ENCODE measurements at regions not wholly inside any gene's neighbourhood (a gene's known extent, or its start where the extent isn't known, plus 50 kb on each side); places are given as distances from the start of the nearest gene placed in this dataset.

DNA sequence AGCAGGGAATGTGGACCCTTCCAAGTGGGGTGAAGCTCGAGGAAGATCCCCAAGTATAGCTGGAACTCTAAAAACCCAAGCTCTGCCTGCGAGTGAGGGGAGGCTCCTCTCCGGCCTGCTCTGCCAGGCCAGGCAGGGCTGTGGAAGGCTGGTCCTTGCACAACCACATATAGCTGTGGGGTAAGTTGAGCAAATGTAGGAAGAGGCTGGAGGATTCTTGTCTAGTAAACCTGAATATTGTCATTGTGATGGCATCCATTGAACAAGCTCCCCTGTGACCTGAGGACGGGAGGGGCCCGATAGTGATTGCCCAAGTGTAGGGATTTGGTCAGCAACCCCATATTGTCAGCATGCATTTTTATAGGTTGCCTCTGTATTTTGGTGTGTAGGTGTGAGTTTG lies 103.0 kb downstream of the ACKR3 start:
- H3K36me3 ChIP-seq (ENCODE audit: control insufficient read depth, insufficient read depth, low read length) = no peaks in the 10 kb centered on the region
- H3K9me3 ChIP-seq (replicated peaks; ENCODE audit: control insufficient read depth, insufficient read depth, low read depth, low read length) = no peaks in the 10 kb centered on the region
- ChIA-PET POLR2A (no interaction called here), CTCF (ENCODE audit: low intra/inter-chr PET ratio) (no interaction called here)
- ATAC-seq (no peak), FAIRE-seq (no peak), DNase-seq (ENCODE audit: extremely low read depth in 1 of 4, low spot score in 3 of 4) (no peak)
- H3K4me1 ChIP-seq (replicated peaks in 1 of 2; ENCODE audit: control insufficient read depth in 2 of 2, insufficient read depth in 2 of 2, low read length in 2 of 2) = no peaks in the 10 kb centered on the region
- WGBS (ENCODE audit: insufficient coverage, low coverage, missing lambda C conversion rate) = 0% methylated on average over 5 of the region's 5 CpGs
- no peaks in the 10 kb centered on the region for H4K20me1 ChIP-seq (replicated peaks; ENCODE audit: control insufficient read depth, insufficient read depth, low read length)
- intact Hi-C loops (cut with micrococcal nuclease) (no loop called here), in situ Hi-C loops (cut with MboI) (no loop called here)
- H2AFZ ChIP-seq (ENCODE audit: low read depth, low read length) = no peak overlapping the region
- no peak overlapping the region for H3K4me2 ChIP-seq (ENCODE audit: insufficient read depth, low read length)
- no peaks in the 10 kb centered on the region for H3K79me2 ChIP-seq (ENCODE audit: control insufficient read depth, insufficient read depth, low read length)
- no peak overlapping the region for H3K4me3 ChIP-seq
- BruUV-seq (replicated peaks) = no TSS peak
- peaks cover 0 to 4% of the 10 kb centered on the region in 2 experiments; a peak in 1 of 5 replicates for H3K27me3 ChIP-seq (ENCODE audit: control insufficient read depth in 2 of 2, insufficient read depth in 2 of 2, low read length in 2 of 2)
- no peak overlapping the region for H3K27ac ChIP-seq (ENCODE audit: extremely low read depth, low read depth, low read length)
- TF ChIP-seq HNRNPL (IDR thresholded peaks at IDR 0.05; ENCODE audit: low read depth, low read length) (no peak), MITF (IDR thresholded peaks at IDR 0.05) (no peak), POLR2AphosphoS2 (IDR thresholded peaks at IDR 0.05; ENCODE audit: low read length) (no peak)
- H3K9me1 ChIP-seq (ENCODE audit: control insufficient read depth, insufficient read depth, low read length) = no peaks in the 10 kb centered on the region
- no peak overlapping the region for H3K9ac ChIP-seq (ENCODE audit: insufficient read depth in 1 of 2, low read depth in 2 of 2, low read length in 2 of 2)

- Histone ChIP-seq H3K9me3 (replicated peaks; ENCODE audit: control insufficient read depth, insufficient read depth, low read depth, low read length) (no peaks in the 10 kb centered on the region), H3K9ac (ENCODE audit: insufficient read depth in 1 of 2, low read depth in 2 of 2, low read length in 2 of 2) (no peak overlapping the region), H4K20me1 (replicated peaks; ENCODE audit: control insufficient read depth, insufficient read depth, low read length) (no peaks in the 10 kb centered on the region), H3K4me1 (replicated peaks in 1 of 2; ENCODE audit: control insufficient read depth in 2 of 2, insufficient read depth in 2 of 2, low read length in 2 of 2) (no peaks in the 10 kb centered on the region), H3K4me2 (ENCODE audit: insufficient read depth, low read length) (no peak overlapping the region), H3K27ac (ENCODE audit: extremely low read depth, low read depth, low read length) (no peak overlapping the region), H3K79me2 (ENCODE audit: control insufficient read depth, insufficient read depth, low read length) (no peaks in the 10 kb centered on the region), H2AFZ (ENCODE audit: low read depth, low read length) (no peak overlapping the region), H3K36me3 (ENCODE audit: control insufficient read depth, insufficient read depth, low read length) (no peaks in the 10 kb centered on the region), H3K4me3 (no peak overlapping the region), H3K27me3 (ENCODE audit: control insufficient read depth in 2 of 2, insufficient read depth in 2 of 2, low read length in 2 of 2) (peaks cover 0 to 5% of the 10 kb centered on the region in 2 experiments; a peak in 1 of 5 replicates), H3K9me1 (ENCODE audit: control insufficient read depth, insufficient read depth, low read length) (no peaks in the 10 kb centered on the region)
- in situ Hi-C loops (cut with MboI) = no loop called here
- TF ChIP-seq BHLHE40 (IDR thresholded peaks at IDR 0.05; ENCODE audit: low read length) = no peak
- TF ChIP-seq EGR1 (conservative IDR thresholded peaks at IDR 0.05) = peak; percentile 41; the same call in 1 of the 2 replicates
- FAIRE-seq (no peak), ATAC-seq (no peak), DNase-seq (ENCODE audit: extremely low read depth in 1 of 4, low spot score in 3 of 4) (no peak)
- intact Hi-C loops (cut with micrococcal nuclease) = no loop called here
- 7% methylated on average over 13 of the region's 14 CpGs for WGBS (ENCODE audit: insufficient coverage, low coverage, missing lambda C conversion rate)
- POLR2A ChIA-PET = no interaction called here
- CTCF ChIA-PET (ENCODE audit: low intra/inter-chr PET ratio) = no interaction called here
- no TSS peak for BruUV-seq (replicated peaks)
These were observed 103.6 kb downstream of the ACKR3 start for GRCh38 chr2:236673126-236673822.

All from K562 (cell line).